ENCODE measurements at regions not wholly inside any gene's neighbourhood (a gene's known extent, or its start where the extent isn't known, plus 50 kb on each side); places are given as distances from the start of the nearest gene placed in this dataset.

- Histone ChIP-seq H3K9ac (replicated peaks; ENCODE audit: extremely low read depth, insufficient read depth, low read length) (no peak overlapping the region), H3K4me3 (replicated peaks in 1 of 3; ENCODE audit: insufficient read depth in 1 of 3, low read depth in 1 of 3, low read length in 3 of 3) (no peak overlapping the region), H3K79me2 (ENCODE audit: control insufficient read depth, insufficient read depth, low read length) (no peaks in the 10 kb centered on the region), H3K36me3 (ENCODE audit: control insufficient read depth in 2 of 2, extremely low read depth in 1 of 2, insufficient read depth in 2 of 2, low read length in 2 of 2) (no peaks in the 10 kb centered on the region), H4K20me1 (replicated peaks; ENCODE audit: control insufficient read depth, extremely low read depth, insufficient read depth, low read length) (no peaks in the 10 kb centered on the region), H3K9me1 (replicated peaks; ENCODE audit: control insufficient read depth, extremely low read depth, insufficient read depth, low read length) (no peaks in the 10 kb centered on the region), H3K27ac (ENCODE audit: insufficient read depth, low read depth, low read length) (no peak overlapping the region), H2AFZ (ENCODE audit: low read depth, low read length) (no peak overlapping the region), H3K27me3 (ENCODE audit: control insufficient read depth in 2 of 2, insufficient read depth in 2 of 2, low read length in 2 of 2) (no peaks in the 10 kb centered on the region), H3K4me2 (ENCODE audit: insufficient read depth, low read length) (no peak overlapping the region), H3K9me3 (replicated peaks; ENCODE audit: control insufficient read depth, insufficient read depth, low read length) (no peaks in the 10 kb centered on the region), H3K4me1 (ENCODE audit: control insufficient read depth, extremely low read depth, insufficient read depth, low read length) (no peaks in the 10 kb centered on the region)
- intact Hi-C loops (cut with micrococcal nuclease) (no loop called here), dilution Hi-C loops (cut with MboI; ENCODE audit: extremely low pct_ligation_motif_present, low sequenced_read_pairs) (no loop called here)
- BruUV-seq (replicated peaks) = no TSS peak
- POLR2A ChIA-PET = no interaction called here
- CTCF ChIA-PET = no interaction called here
- TF ChIP-seq FOS (IDR thresholded peaks at IDR 0.05; ENCODE audit: borderline replicate concordance, insufficient read depth, low read length) (no peak), MYC (IDR thresholded peaks at IDR 0.05; ENCODE audit: low read depth, low read length) (no peak), MAX (IDR thresholded peaks at IDR 0.05; ENCODE audit: insufficient read depth, insufficient read length) (no peak), POLR2AphosphoS5 (IDR thresholded peaks at IDR 0.05; ENCODE audit: insufficient read depth, low read depth, low read length) (no peak), EZH2 (IDR thresholded peaks at IDR 0.05; ENCODE audit: borderline replicate concordance, low read depth, low read length, severe bottlenecking) (no peak), JUN (IDR thresholded peaks at IDR 0.05; ENCODE audit: borderline replicate concordance, insufficient read depth, insufficient read length, low read depth) (no peak), CTCF (IDR thresholded peaks at IDR 0.05; ENCODE audit: extremely low read depth in 1 of 2, insufficient read depth in 1 of 2, low read depth in 1 of 2, low read length in 2 of 2) (no peak), POLR2A (IDR thresholded peaks at IDR 0.05; ENCODE audit: low read depth, low read length) (no peak), GATA2 (IDR thresholded peaks at IDR 0.05; ENCODE audit: insufficient read depth, insufficient read length, low read depth, low read length) (no peak)
- FAIRE-seq = no peak
- DNase-seq (ENCODE audit: low read depth, low spot score) = no peak
Observed at GRCh38 chr11:41996533-41996932, 537.1 kb upstream of the LRRC4C start.

Measured in endothelial cell of umbilical vein (primary cell).